ENCODE measurements at regions not wholly inside any gene's neighbourhood (a gene's known extent, or its start where the extent isn't known, plus 50 kb on each side); places are given as distances from the start of the nearest gene placed in this dataset.

DNA sequence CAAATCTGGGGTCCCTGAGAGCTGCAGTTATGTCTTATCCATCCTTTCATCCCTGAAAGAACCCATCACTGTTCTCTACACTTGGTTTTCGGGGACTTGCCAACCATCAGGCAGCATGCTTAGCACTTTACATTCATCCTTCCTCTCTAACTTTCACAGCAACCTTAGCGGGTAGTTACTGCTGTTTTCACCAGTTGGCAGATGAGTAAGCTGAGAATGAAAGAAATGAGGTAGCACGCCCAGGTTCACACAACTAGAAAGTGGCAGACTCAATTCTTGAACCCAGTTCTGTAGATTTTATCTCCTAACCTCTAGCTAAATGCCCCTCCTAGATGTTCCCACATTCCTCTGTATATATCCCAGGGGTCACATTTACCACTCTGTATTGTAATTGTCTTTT lies 342.0 kb upstream of the WWC1 start:
- TF ChIP-seq CTCF (IDR thresholded peaks at IDR 0.05; ENCODE audit: extremely low read depth, insufficient read depth, missing control alignments) = no peak
- in situ Hi-C loops (cut with MboI; ENCODE audit: low pct_unique_long_range_greater_than_20kb, low sequenced_read_pairs, unreplicated experiment) = no loop called here
- no peak for DNase-seq (ENCODE audit: low spot score)

- no peak for DNase-seq (ENCODE audit: low spot score)
- no peak for TF ChIP-seq CTCF (IDR thresholded peaks at IDR 0.05; ENCODE audit: extremely low read depth, insufficient read depth, missing control alignments)
- in situ Hi-C loops (cut with MboI; ENCODE audit: low pct_unique_long_range_greater_than_20kb, low sequenced_read_pairs, unreplicated experiment) = no loop called here
These were observed 341.2 kb upstream of the WWC1 start for GRCh38 chr5:167950126-167950721.

DNA sequence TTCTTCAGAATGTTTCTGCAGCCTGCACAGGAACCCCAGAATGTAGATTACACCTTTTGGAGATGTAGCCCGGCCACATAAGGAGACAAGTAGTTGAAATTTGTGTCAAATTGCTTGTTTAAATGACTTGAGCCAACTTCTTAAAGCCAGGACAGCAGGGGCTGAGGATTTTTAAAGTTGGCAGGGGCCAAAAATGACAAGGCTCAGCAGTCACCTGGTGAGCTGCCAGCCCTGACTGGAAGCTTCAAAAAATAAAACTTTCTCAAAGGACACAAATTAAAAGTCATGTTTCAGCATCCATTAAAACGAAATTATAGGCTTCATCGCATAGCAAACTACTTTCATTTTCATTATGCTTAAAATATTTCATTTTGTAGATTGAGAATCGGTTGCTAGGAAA lies 340.3 kb upstream of the WWC1 start:
- in situ Hi-C loops (cut with MboI; ENCODE audit: low pct_unique_long_range_greater_than_20kb, low sequenced_read_pairs, unreplicated experiment) = no loop called here
- no peak for TF ChIP-seq CTCF (IDR thresholded peaks at IDR 0.05; ENCODE audit: extremely low read depth, insufficient read depth, missing control alignments)
- no peak for DNase-seq (ENCODE audit: low spot score)

GRCh38 chr5:167952278-167952995 lies 339.0 kb upstream of the WWC1 start:
- in situ Hi-C loops (cut with MboI; ENCODE audit: low pct_unique_long_range_greater_than_20kb, low sequenced_read_pairs, unreplicated experiment) = no loop called here
- no peak for TF ChIP-seq CTCF (IDR thresholded peaks at IDR 0.05; ENCODE audit: extremely low read depth, insufficient read depth, missing control alignments)
- DNase-seq (ENCODE audit: low spot score) = no peak

DNA sequence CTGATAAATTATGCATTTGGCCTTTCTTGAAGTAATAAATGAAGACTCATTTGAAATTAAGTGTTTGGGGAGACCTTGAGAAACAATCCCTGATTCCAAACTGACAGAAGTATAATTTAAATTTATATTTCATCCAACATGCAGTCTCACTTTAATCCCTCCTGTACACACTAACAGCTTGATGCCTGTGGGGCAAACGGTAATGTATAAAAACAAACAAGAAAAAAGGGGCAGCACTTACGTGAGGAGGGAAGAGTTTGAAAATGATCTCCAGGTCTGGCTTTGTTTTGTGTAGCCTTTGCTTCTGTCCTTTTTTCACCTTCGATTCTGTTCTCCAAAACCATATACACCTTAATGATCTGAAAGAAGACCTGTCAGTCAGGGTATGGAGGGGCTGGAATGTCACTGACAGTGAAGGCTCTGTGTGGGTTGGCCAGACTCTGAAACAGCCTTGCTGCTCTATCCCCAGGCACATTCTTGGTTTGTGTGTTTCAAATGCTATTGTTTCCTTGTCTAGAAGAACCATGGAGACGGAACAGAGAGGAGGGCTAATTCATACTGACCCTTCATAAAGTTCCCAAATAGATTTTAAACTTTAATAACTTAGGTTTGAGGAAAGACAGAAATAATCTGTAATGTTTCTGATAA lies 338.2 kb upstream of the WWC1 start:
- in situ Hi-C loops (cut with MboI; ENCODE audit: low pct_unique_long_range_greater_than_20kb, low sequenced_read_pairs, unreplicated experiment) = no loop called here
- TF ChIP-seq CTCF (IDR thresholded peaks at IDR 0.05; ENCODE audit: extremely low read depth, insufficient read depth, missing control alignments) = no peak
- no peak for DNase-seq (ENCODE audit: low spot score)

- in situ Hi-C loops (cut with MboI; ENCODE audit: low pct_unique_long_range_greater_than_20kb, low sequenced_read_pairs, unreplicated experiment) = no loop called here
- DNase-seq (ENCODE audit: low spot score) = no peak
- no peak for TF ChIP-seq CTCF (IDR thresholded peaks at IDR 0.05; ENCODE audit: extremely low read depth, insufficient read depth, missing control alignments)
These were observed 329.7 kb upstream of the WWC1 start for GRCh38 chr5:167961731-167962130.
